ENCODE measurements at regions not wholly inside any gene's neighbourhood (a gene's known extent, or its start where the extent isn't known, plus 50 kb on each side); places are given as distances from the start of the nearest gene placed in this dataset.

DNA sequence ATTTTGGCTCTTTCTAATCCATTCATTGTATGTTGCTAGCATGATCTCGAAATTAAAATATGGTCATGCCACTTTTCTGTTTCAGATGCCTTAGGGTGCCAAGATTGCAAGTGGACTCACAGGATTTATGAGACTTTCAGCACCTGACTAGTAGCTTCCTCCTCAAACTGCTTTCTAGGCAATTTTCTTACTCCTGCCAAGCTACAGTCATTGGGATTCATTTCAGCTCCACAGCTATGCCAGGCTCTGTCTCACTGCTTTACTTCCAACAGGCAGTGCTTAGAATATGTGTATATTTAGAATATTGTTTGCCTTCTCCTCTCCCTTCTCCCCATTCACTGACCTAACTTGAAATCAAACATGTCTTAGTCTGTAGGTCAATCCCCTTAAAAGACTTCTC lies 681.4 kb downstream of the TENT5A start:
- no peak for TF ChIP-seq POLR2A (IDR thresholded peaks at IDR 0.05)
- TF ChIP-seq, protein P1, sequence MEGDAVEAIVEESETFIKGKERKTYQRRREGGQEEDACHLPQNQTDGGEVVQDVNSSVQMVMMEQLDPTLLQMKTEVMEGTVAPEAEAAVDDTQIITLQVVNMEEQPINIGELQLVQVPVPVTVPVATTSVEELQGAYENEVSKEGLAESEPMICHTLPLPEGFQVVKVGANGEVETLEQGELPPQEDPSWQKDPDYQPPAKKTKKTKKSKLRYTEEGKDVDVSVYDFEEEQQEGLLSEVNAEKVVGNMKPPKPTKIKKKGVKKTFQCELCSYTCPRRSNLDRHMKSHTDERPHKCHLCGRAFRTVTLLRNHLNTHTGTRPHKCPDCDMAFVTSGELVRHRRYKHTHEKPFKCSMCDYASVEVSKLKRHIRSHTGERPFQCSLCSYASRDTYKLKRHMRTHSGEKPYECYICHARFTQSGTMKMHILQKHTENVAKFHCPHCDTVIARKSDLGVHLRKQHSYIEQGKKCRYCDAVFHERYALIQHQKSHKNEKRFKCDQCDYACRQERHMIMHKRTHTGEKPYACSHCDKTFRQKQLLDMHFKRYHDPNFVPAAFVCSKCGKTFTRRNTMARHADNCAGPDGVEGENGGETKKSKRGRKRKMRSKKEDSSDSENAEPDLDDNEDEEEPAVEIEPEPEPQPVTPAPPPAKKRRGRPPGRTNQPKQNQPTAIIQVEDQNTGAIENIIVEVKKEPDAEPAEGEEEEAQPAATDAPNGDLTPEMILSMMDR (IDR thresholded peaks at IDR 0.05) = no peak
